ENCODE measurements at regions not wholly inside any gene's neighbourhood (a gene's known extent, or its start where the extent isn't known, plus 50 kb on each side); places are given as distances from the start of the nearest gene placed in this dataset.
"Not testable (repeated sequence)": the region's sequence is repeated elsewhere in the genome, so short reads cannot be mapped to it uniquely, and the experiment has no call there.

DNA sequence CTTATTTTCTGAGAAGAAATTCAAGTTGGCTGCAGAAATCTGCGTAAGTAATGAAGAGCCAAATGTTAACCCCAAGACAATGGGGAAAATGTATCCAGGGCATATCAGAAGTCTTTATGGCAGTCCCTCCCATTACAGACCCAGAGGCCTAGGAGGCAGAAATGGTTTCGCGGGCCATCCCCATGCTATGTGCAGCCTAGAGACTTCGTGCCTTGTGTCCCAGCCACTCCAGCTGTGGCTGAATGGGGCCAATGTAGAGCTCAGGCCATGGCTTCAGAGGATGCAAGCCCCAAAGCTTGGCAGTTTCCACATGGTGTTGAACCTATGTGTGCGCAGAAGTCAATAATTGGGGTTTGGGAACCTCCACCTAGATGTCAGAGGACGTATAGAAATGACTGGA lies 131.9 kb downstream of the GPR37 start:
- ATAC-seq = no peak
- no peaks in the 10 kb centered on the region for H3K9me3 ChIP-seq (ENCODE audit: control insufficient read depth, low read length)
- intact Hi-C loops (cut with DNase I) = no loop called here
- no peak overlapping the region for H3K4me3 ChIP-seq (ENCODE audit: low read length)
- no peak for DNase-seq
- no peak overlapping the region for H3K27ac ChIP-seq (ENCODE audit: low read length)
- no peaks in the 10 kb centered on the region for H3K4me1 ChIP-seq (ENCODE audit: control insufficient read depth, insufficient read depth, low read length)
- H3K27me3 ChIP-seq (ENCODE audit: control insufficient read depth, insufficient read depth) = no peaks in the 10 kb centered on the region
- 85% methylated on average over 6 of the region's 6 CpGs for WGBS

DNA sequence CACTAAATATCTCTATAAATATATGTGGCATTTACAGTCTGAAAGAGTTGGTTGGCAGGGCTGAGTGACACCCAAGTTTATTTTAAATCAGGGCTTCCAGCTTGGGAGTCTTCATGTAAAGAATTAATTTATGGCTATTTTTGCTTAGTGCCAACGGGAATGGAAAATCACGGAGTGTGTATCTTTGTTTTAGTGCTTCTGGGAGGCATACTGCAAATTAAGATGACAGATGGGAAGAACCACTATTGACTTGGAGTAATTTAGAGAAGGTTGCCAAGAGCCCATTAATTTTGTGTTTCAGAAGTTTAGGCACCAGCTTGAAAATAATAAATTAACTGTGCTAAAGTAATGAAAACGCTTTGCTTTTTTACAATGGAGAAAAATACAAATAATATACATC lies 135.2 kb downstream of the GPR37 start:
- Histone ChIP-seq H3K9me3 (ENCODE audit: control insufficient read depth, low read length) (no peaks in the 10 kb centered on the region), H3K27me3 (ENCODE audit: control insufficient read depth, insufficient read depth) (no peaks in the 10 kb centered on the region), H3K4me3 (ENCODE audit: low read length) (no peak overlapping the region), H3K27ac (ENCODE audit: low read length) (no peak overlapping the region), H3K4me1 (ENCODE audit: control insufficient read depth, insufficient read depth, low read length) (no peaks in the 10 kb centered on the region)
- WGBS = 76% methylated on average over 3 of the region's 3 CpGs
- intact Hi-C loops (cut with DNase I) = no loop called here
- DNase-seq (no peak), ATAC-seq (no peak)

DNA sequence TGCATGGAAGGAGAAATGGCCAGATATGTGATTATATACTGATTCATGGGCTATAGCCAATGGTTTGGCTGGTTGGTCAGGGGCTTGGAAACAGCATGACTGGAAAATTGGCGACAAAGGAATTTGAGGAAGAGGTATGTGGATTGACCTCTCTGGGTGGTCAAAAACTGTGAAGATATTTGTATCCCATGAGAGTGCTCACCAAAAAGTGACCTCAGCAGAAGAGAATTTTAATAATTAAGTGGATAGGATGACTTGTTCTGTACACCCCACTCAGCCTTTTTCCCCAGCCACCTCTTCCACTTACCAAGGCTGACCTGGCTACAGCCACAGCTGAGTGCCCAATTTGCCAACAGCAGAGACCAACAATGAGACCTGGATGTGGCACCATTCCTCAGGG lies 146.7 kb downstream of the GPR37 start:
- no peak for DNase-seq
- Histone ChIP-seq H3K27me3 (ENCODE audit: control insufficient read depth, insufficient read depth) (no peaks in the 10 kb centered on the region), H3K4me3 (ENCODE audit: low read length) (no peak overlapping the region), H3K9me3 (ENCODE audit: control insufficient read depth, low read length) (no peaks in the 10 kb centered on the region), H3K4me1 (ENCODE audit: control insufficient read depth, insufficient read depth, low read length) (no peaks in the 10 kb centered on the region), H3K27ac (ENCODE audit: low read length) (no peak overlapping the region)
- intact Hi-C loops (cut with DNase I) = no loop called here
- WGBS = 74% methylated on average over 1 of the region's 1 CpG
- no peak for ATAC-seq

DNA sequence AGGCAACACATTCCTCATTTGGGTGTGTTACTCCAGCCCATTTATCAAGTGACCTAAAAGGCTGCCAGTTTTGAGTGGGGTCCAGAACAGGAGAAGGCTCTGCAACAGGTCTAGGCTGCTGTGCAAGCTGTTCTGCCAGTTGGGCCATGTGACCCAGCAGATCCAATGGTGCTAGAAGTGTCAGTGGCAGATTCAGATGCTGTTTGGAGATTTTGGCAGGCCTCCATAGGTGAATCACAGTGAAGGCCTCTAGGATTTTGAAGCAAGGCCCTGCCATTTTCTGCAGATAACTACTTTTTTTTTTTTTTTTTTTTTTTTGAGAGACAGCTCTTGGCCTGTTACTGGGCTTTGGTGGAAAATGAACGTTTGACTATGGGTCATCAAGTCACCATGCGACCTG lies 147.5 kb downstream of the GPR37 start:
- H3K4me3 ChIP-seq (ENCODE audit: low read length); H3K27me3 ChIP-seq (ENCODE audit: control insufficient read depth, insufficient read depth); H3K4me1 ChIP-seq (ENCODE audit: control insufficient read depth, insufficient read depth, low read length); H3K9me3 ChIP-seq (ENCODE audit: control insufficient read depth, low read length); DNase-seq; H3K27ac ChIP-seq (ENCODE audit: low read length); intact Hi-C loops (cut with DNase I); ATAC-seq: not testable (repeated sequence)
- WGBS = 74% methylated on average over 2 of the region's 2 CpGs

DNA sequence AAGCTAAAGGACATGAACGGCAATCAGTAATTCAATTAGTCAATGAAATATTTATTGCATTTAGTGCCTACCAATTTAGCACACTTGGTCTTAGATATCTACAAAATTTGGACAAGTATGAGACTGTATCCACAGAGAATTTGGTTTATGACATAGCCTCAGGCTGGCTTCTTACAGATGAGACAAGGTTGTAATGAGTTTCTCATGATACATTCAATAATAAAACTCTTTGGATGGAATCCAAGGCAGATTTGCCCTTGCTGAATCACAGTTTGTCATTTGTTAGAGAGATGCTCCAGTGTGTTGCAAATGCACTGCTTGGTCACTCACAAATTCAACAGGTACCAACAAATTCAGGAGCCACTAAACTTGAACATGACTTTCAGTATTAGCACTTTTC lies 162.5 kb downstream of the GPR37 start:
- Histone ChIP-seq H3K27ac (ENCODE audit: low read length) (no peak overlapping the region), H3K9me3 (ENCODE audit: control insufficient read depth, low read length) (no peaks in the 10 kb centered on the region), H3K4me3 (ENCODE audit: low read length) (no peak overlapping the region), H3K27me3 (ENCODE audit: control insufficient read depth, insufficient read depth) (no peaks in the 10 kb centered on the region), H3K4me1 (ENCODE audit: control insufficient read depth, insufficient read depth, low read length) (no peaks in the 10 kb centered on the region)
- ATAC-seq (no peak), DNase-seq (no peak)
- WGBS = 88% methylated on average over 1 of the region's 1 CpG
- intact Hi-C loops (cut with DNase I) = no loop called here

DNA sequence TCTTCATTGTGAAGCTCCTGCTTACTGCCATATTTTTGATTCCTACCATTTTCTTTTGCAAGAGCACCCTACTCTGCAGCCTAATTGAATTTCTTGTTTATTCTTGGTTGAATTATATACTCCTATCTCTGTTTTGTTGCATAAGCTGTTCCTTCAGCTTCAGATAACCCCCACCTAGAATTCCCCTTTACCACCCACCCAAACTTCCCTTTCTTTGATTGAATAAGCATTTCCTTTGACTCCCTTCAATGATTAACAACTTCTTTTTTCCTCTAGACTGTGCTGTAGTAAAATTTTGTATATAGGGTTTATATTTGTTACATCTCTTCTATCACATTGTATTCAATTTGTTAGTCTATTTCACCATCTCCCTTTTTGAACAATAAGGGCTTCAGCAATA lies 168.1 kb downstream of the GPR37 start:
- Histone ChIP-seq H3K9me3 (ENCODE audit: control insufficient read depth, low read length) (no peaks in the 10 kb centered on the region), H3K4me1 (ENCODE audit: control insufficient read depth, insufficient read depth, low read length) (no peaks in the 10 kb centered on the region), H3K27ac (ENCODE audit: low read length) (no peak overlapping the region), H3K27me3 (ENCODE audit: control insufficient read depth, insufficient read depth) (no peaks in the 10 kb centered on the region), H3K4me3 (ENCODE audit: low read length) (no peak overlapping the region)
- no peak for ATAC-seq
- DNase-seq = no peak
- intact Hi-C loops (cut with DNase I) = no loop called here

DNA sequence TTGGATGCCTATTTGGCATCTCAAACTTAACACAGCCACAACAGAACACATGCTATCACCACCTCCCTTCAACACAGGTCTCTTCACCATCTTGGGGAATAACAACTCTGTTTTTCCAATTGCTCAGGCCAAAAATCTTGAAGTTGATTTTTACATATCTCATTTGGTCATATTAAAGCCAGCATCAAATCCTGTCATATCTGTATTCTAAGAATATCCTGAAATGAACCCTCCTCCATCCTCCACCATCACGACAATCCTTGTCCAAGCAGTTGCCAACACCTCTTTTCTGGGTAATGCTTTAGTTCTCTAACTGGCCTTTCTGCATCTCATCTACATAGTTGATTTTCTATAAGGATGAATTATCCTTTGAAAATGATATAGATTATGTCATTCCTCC lies 168.7 kb downstream of the GPR37 start:
- Histone ChIP-seq H3K9me3 (ENCODE audit: control insufficient read depth, low read length) (no peaks in the 10 kb centered on the region), H3K27ac (ENCODE audit: low read length) (no peak overlapping the region), H3K4me3 (ENCODE audit: low read length) (no peak overlapping the region), H3K27me3 (ENCODE audit: control insufficient read depth, insufficient read depth) (no peaks in the 10 kb centered on the region), H3K4me1 (ENCODE audit: control insufficient read depth, insufficient read depth, low read length) (no peaks in the 10 kb centered on the region)
- ATAC-seq (no peak), DNase-seq (no peak)
- WGBS = 59% methylated on average over 1 of the region's 1 CpG
- intact Hi-C loops (cut with DNase I) = no loop called here

DNA sequence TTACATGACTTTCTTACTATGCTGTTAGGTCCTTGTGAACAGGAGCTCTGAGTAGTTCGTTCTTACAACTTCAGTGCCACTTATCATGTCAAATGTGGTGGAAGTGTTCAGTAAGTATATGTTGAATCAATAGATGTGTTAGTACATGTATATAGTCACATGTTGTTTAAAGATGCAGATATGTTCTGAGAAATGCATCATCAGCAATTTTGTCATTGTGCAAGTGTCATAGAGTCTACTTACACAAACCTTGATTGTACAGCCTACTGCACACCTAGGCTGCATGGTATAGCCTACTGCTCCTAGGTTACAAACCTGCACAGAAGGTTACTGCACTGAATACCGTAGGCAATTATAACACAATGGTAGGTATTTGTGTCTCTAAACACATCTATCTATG lies 174.8 kb downstream of the GPR37 start:
- no peaks in the 10 kb centered on the region for H3K27me3 ChIP-seq (ENCODE audit: control insufficient read depth, insufficient read depth)
- intact Hi-C loops (cut with DNase I) = no loop called here
- 77% methylated on average over 2 of the region's 2 CpGs for WGBS
- H3K4me1 ChIP-seq (ENCODE audit: control insufficient read depth, insufficient read depth, low read length) = no peaks in the 10 kb centered on the region
- no peaks in the 10 kb centered on the region for H3K9me3 ChIP-seq (ENCODE audit: control insufficient read depth, low read length)
- ATAC-seq (no peak), DNase-seq (no peak)
- no peak overlapping the region for H3K27ac ChIP-seq (ENCODE audit: low read length)
- H3K4me3 ChIP-seq (ENCODE audit: low read length) = no peak overlapping the region

DNA sequence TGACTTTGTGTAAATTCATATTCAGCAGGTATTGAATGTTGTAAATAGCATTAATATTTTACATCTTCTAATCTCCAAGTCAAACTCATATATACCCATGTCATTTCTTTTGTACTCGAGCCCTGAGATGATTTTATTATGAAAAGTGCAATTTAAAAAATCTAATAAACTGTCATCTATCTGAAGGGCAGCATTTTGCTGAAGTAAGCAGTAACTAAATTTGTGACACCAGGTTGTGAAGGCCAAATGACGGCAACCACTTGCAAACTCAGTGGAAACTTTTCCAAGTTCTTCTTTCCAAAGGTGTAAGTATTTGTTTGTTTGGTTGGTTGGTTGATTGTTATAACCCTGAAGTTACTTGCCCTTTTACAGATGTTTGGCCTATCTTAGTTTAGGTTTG lies 188.3 kb downstream of the GPR37 start:
- intact Hi-C loops (cut with DNase I) = no loop called here
- no peaks in the 10 kb centered on the region for H3K27me3 ChIP-seq (ENCODE audit: control insufficient read depth, insufficient read depth)
- ATAC-seq (no peak), DNase-seq (no peak)
- no peaks in the 10 kb centered on the region for H3K4me1 ChIP-seq (ENCODE audit: control insufficient read depth, insufficient read depth, low read length)
- WGBS = 74% methylated on average over 2 of the region's 2 CpGs
- no peaks in the 10 kb centered on the region for H3K9me3 ChIP-seq (ENCODE audit: control insufficient read depth, low read length)
- no peak overlapping the region for H3K4me3 ChIP-seq (ENCODE audit: low read length)
- H3K27ac ChIP-seq (ENCODE audit: low read length) = no peak overlapping the region

DNA sequence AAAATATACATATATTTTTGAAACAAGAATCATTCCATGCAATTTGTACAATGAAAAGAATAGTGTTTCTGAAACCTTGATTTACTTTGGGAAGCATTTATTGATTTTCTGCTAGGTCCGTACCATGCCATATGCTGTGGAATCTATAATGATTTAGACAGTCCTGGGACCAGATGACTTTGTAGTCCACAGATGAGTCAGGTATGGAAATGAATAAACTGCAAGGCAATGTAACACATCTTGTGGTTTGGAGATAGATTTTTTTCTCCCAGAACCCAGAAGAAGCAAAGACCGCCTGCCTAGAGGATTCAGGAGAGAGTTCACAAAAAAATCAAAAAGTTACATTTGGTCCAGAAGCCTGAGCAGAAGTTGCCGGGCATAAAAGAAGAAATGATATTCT lies 190.4 kb downstream of the GPR37 start:
- WGBS = 91% methylated on average over 3 of the region's 3 CpGs
- intact Hi-C loops (cut with DNase I) = no loop called here
- Histone ChIP-seq H3K27me3 (ENCODE audit: control insufficient read depth, insufficient read depth) (no peaks in the 10 kb centered on the region), H3K4me3 (ENCODE audit: low read length) (no peak overlapping the region), H3K9me3 (ENCODE audit: control insufficient read depth, low read length) (no peaks in the 10 kb centered on the region), H3K4me1 (ENCODE audit: control insufficient read depth, insufficient read depth, low read length) (no peaks in the 10 kb centered on the region), H3K27ac (ENCODE audit: low read length) (no peak overlapping the region)
- DNase-seq (no peak), ATAC-seq (no peak)

DNA sequence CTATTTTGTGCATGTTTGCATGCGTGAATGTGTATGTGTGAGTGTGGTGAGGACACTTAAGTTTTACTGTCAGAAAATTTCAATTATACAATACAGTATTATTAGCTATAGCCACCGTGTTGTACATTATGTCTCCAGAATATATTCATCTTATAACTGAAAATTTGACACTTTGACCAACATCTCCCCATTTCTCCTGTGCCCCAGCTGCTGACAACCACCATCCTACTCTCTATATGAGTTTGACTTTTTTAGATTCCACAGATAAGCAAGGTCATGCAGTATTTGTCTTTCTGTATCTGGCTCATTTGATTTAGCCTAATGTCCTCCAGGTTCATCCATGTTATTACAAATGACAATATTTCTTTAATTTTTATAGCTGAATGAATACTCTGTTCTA lies 195.0 kb downstream of the GPR37 start:
- Histone ChIP-seq H3K27me3 (ENCODE audit: control insufficient read depth, insufficient read depth) (no peaks in the 10 kb centered on the region), H3K4me3 (ENCODE audit: low read length) (no peak overlapping the region), H3K4me1 (ENCODE audit: control insufficient read depth, insufficient read depth, low read length) (no peaks in the 10 kb centered on the region), H3K9me3 (ENCODE audit: control insufficient read depth, low read length) (no peaks in the 10 kb centered on the region), H3K27ac (ENCODE audit: low read length) (no peak overlapping the region)
- DNase-seq (no peak), ATAC-seq (no peak)
- intact Hi-C loops (cut with DNase I) = no loop called here
- WGBS = 89% methylated on average over 2 of the region's 2 CpGs

DNA sequence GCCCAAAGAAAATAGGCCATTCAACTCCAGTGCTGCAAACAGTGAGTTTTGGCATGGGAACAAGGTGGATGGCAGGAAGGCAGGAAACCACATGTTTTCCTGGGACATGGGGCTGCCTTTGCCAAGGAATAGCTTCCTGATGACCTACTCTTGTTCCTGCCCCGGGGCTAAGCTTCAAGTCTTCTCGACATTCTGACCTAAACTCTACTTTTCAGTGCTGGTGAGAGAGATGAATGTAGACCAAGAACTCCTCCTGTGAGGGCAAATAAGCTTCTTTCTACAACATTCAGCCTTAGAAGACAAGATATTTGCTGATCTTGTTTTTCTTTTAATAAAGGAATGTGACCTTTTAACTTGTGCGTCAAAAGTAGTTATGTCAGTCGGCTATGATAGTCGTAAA lies 199.0 kb downstream of the GPR37 start:
- DNase-seq (no peak), ATAC-seq (no peak)
- no peaks in the 10 kb centered on the region for H3K27me3 ChIP-seq (ENCODE audit: control insufficient read depth, insufficient read depth)
- H3K4me3 ChIP-seq (ENCODE audit: low read length) = no peak overlapping the region
- H3K9me3 ChIP-seq (ENCODE audit: control insufficient read depth, low read length) = no peaks in the 10 kb centered on the region
- no peaks in the 10 kb centered on the region for H3K4me1 ChIP-seq (ENCODE audit: control insufficient read depth, insufficient read depth, low read length)
- 58% methylated on average over 5 of the region's 5 CpGs for WGBS
- H3K27ac ChIP-seq (ENCODE audit: low read length) = no peak overlapping the region
- intact Hi-C loops (cut with DNase I) = no loop called here
